DMS53 treated with DMSO at 0.1 percent for 48 hours (cell line): ENCODE measurements at regions not wholly inside any gene's neighbourhood (a gene's known extent, or its start where the extent isn't known, plus 50 kb on each side); places are given as distances from the start of the nearest gene placed in this dataset.
A peak's percentile ranks its signal among the peaks of the same experiment; 100 is the strongest.

Source experiments
- DNase-seq: peaks from one replicate; lab custom pipeline; 2025; ENCODE audit not compliant: unreplicated experiment; lab: John Stamatoyannopoulos, UW

- DNase-seq = no peak
Measured at GRCh38 chr4:23667659-23668058, 222.2 kb downstream of the PPARGC1A start.

- no peak for DNase-seq
Measured at GRCh38 chr4:23660865-23661264, 229.0 kb downstream of the PPARGC1A start.

- DNase-seq = no peak
Measured at GRCh38 chr4:23654791-23655190, 235.1 kb downstream of the PPARGC1A start.

- DNase-seq = no peak
Measured at GRCh38 chr4:23648854-23649596, 240.8 kb downstream of the PPARGC1A start.

- no peak for DNase-seq
Measured at GRCh38 chr4:23635468-23635867, 254.4 kb downstream of the PPARGC1A start.

- peak; percentile 90 for DNase-seq
Measured at GRCh38 chr4:23631255-23631950, 258.4 kb downstream of the PPARGC1A start.

- no peak for DNase-seq
Measured at GRCh38 chr4:23630110-23630509, 259.7 kb downstream of the PPARGC1A start.

GRCh38 chr4:23629421-23629820, 260.4 kb downstream of the PPARGC1A start:
- no peak for DNase-seq

GRCh38 chr4:23614284-23614892, 275.5 kb downstream of the PPARGC1A start:
- peak; percentile 94 for DNase-seq

- DNase-seq = no peak
Measured at GRCh38 chr4:23613782-23614181, 276.1 kb downstream of the PPARGC1A start.

GRCh38 chr4:23602720-23603119, 287.1 kb downstream of the PPARGC1A start:
- DNase-seq = no peak

- DNase-seq = no peak
Measured at GRCh38 chr4:23594125-23594524, 295.7 kb downstream of the PPARGC1A start.

- DNase-seq = no peak
Measured at GRCh38 chr4:23590431-23590830, 299.4 kb downstream of the PPARGC1A start.

GRCh38 chr4:23584024-23584423, 305.8 kb downstream of the PPARGC1A start:
- no peak for DNase-seq

GRCh38 chr4:23582671-23583070, 307.2 kb downstream of the PPARGC1A start:
- DNase-seq = no peak

GRCh38 chr4:23579166-23579565, 310.7 kb downstream of the PPARGC1A start:
- DNase-seq = no peak

GRCh38 chr4:23577398-23577797, 312.4 kb downstream of the PPARGC1A start:
- no peak for DNase-seq

- no peak for DNase-seq
Measured at GRCh38 chr4:23572382-23572781, 317.5 kb downstream of the PPARGC1A start.

GRCh38 chr4:23567338-23567737, 322.5 kb downstream of the PPARGC1A start:
- no peak for DNase-seq

GRCh38 chr4:23560748-23561147, 329.1 kb downstream of the PPARGC1A start:
- DNase-seq = no peak

- DNase-seq = no peak
Measured at GRCh38 chr4:23558101-23558500, 331.7 kb downstream of the PPARGC1A start.

- no peak for DNase-seq
Measured at GRCh38 chr4:23547601-23548000, 342.2 kb downstream of the PPARGC1A start.
